ENCODE measurements at regions not wholly inside any gene's neighbourhood (a gene's known extent, or its start where the extent isn't known, plus 50 kb on each side); places are given as distances from the start of the nearest gene placed in this dataset.

DNA sequence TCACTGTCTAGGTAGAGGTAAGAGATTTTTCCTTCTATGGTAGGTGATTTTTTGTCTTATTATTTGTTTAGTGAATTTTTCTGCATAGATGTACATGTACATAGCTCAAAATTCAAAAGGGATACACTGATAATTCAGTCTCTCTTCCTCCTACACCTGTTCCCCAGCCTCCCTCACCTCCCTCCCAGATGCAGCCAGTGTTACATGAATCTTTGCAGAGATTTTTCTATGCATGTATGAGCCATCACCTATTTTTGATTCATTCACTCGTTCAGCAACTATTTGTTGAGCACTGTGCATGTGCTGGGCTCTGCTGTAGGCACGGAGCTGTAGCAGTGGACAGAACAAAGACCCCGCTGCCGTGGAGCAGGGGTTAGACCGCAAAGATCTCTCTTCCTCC is 218.9 kb downstream of the AACS start:
- no peaks in the 10 kb centered on the region for H3K36me3 ChIP-seq (ENCODE audit: insufficient read depth, low read length)
- H4K20me1 ChIP-seq (ENCODE audit: insufficient read depth): no peaks in the 10 kb centered on the region
- no peak overlapping the region for H3K4me3 ChIP-seq (ENCODE audit: low read length)
- H3K9me3 ChIP-seq (ENCODE audit: low read length): no peaks in the 10 kb centered on the region
- no peaks in the 10 kb centered on the region for H3F3A ChIP-seq (ENCODE audit: insufficient read depth, low read length, poor library complexity, severe bottlenecking)
- H3K79me2 ChIP-seq (replicated peaks; ENCODE audit: insufficient read depth, low read length): no peaks in the 10 kb centered on the region
- no peak overlapping the region for H2AFZ ChIP-seq (ENCODE audit: low read depth, low read length)
- TF ChIP-seq EP300 (conservative IDR thresholded peaks at IDR 0.05; ENCODE audit: poor library complexity, severe bottlenecking) (no peak), POLR2AphosphoS5 (IDR thresholded peaks at IDR 0.05) (no peak), EZH2 (IDR thresholded peaks at IDR 0.05; ENCODE audit: borderline replicate concordance, insufficient read depth, low read length, poor library complexity, severe bottlenecking) (no peak), MXI1 (conservative IDR thresholded peaks at IDR 0.05; ENCODE audit: poor library complexity, severe bottlenecking) (no peak), TAF1 (IDR thresholded peaks at IDR 0.05; ENCODE audit: low read depth) (no peak), SMC3 (conservative IDR thresholded peaks at IDR 0.05; ENCODE audit: poor library complexity) (no peak)
- TF ChIP-seq, protein P1, sequence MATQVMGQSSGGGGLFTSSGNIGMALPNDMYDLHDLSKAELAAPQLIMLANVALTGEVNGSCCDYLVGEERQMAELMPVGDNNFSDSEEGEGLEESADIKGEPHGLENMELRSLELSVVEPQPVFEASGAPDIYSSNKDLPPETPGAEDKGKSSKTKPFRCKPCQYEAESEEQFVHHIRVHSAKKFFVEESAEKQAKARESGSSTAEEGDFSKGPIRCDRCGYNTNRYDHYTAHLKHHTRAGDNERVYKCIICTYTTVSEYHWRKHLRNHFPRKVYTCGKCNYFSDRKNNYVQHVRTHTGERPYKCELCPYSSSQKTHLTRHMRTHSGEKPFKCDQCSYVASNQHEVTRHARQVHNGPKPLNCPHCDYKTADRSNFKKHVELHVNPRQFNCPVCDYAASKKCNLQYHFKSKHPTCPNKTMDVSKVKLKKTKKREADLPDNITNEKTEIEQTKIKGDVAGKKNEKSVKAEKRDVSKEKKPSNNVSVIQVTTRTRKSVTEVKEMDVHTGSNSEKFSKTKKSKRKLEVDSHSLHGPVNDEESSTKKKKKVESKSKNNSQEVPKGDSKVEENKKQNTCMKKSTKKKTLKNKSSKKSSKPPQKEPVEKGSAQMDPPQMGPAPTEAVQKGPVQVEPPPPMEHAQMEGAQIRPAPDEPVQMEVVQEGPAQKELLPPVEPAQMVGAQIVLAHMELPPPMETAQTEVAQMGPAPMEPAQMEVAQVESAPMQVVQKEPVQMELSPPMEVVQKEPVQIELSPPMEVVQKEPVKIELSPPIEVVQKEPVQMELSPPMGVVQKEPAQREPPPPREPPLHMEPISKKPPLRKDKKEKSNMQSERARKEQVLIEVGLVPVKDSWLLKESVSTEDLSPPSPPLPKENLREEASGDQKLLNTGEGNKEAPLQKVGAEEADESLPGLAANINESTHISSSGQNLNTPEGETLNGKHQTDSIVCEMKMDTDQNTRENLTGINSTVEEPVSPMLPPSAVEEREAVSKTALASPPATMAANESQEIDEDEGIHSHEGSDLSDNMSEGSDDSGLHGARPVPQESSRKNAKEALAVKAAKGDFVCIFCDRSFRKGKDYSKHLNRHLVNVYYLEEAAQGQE (IDR thresholded peaks at IDR 0.05; ENCODE audit: borderline replicate concordance): no peak
- TF ChIP-seq, protein P2, sequence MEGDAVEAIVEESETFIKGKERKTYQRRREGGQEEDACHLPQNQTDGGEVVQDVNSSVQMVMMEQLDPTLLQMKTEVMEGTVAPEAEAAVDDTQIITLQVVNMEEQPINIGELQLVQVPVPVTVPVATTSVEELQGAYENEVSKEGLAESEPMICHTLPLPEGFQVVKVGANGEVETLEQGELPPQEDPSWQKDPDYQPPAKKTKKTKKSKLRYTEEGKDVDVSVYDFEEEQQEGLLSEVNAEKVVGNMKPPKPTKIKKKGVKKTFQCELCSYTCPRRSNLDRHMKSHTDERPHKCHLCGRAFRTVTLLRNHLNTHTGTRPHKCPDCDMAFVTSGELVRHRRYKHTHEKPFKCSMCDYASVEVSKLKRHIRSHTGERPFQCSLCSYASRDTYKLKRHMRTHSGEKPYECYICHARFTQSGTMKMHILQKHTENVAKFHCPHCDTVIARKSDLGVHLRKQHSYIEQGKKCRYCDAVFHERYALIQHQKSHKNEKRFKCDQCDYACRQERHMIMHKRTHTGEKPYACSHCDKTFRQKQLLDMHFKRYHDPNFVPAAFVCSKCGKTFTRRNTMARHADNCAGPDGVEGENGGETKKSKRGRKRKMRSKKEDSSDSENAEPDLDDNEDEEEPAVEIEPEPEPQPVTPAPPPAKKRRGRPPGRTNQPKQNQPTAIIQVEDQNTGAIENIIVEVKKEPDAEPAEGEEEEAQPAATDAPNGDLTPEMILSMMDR (IDR thresholded peaks at IDR 0.05; ENCODE audit: poor library complexity, severe bottlenecking): no peak
- no peak overlapping the region for H3K9ac ChIP-seq (ENCODE audit: low read length)
- H3K9me2 ChIP-seq (ENCODE audit: insufficient read depth, low read length): no peaks in the 10 kb centered on the region
- H3K27ac ChIP-seq (ENCODE audit: low read length): no peak overlapping the region
- no peaks in the 10 kb centered on the region for H3K27me3 ChIP-seq (ENCODE audit: insufficient read depth, low read depth, low read length)
- no peak overlapping the region for H3K4me2 ChIP-seq (ENCODE audit: low read length)

DNA sequence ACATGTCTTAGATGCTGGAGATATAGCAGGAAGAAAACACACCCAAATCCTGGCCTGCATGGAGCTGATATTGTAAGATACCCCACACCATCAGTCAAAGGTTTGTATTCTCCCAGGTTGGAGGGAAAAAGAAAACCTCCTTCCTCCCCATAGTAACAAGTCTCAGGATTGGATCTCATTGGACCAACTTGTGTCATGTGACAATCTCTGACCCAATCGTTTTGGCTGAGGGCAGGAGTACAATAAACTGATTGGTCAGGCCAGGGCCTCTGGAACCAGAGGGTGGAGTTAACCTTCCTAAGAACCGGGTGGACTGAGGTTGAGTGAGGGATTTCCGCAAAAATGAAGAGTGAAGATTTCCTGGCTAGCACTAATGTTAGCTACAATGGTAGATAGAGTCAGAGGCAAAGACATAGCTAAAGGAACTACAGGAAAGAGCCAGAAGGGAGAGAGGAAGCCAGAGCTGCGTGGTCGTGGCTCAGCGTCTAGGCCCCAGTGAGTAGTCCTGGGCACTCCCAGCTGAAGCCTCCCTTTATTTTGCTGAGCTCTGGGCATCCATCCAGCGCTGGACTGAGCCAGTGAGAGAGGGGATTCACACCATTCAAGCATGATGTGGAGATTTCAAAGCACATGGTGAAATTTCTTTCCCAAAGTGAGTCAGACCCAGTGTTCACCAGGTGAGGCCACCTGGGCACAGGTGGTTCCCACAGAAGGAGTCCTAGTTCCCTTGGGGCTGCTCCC is 219.9 kb downstream of the AACS start:
- TF ChIP-seq MXI1 (conservative IDR thresholded peaks at IDR 0.05; ENCODE audit: poor library complexity, severe bottlenecking): no peak
- no peak for TF ChIP-seq EZH2 (IDR thresholded peaks at IDR 0.05; ENCODE audit: borderline replicate concordance, insufficient read depth, low read length, poor library complexity, severe bottlenecking)
- no peak for TF ChIP-seq POLR2AphosphoS5 (IDR thresholded peaks at IDR 0.05)
- no peak for TF ChIP-seq RAD21 (conservative IDR thresholded peaks at IDR 0.05)
- TF ChIP-seq, protein P2 (IDR thresholded peaks at IDR 0.05; ENCODE audit: poor library complexity, severe bottlenecking): no peak
- no peak for TF ChIP-seq TAF1 (IDR thresholded peaks at IDR 0.05; ENCODE audit: low read depth)
- TF ChIP-seq, protein P1 (IDR thresholded peaks at IDR 0.05; ENCODE audit: borderline replicate concordance): no peak
- no peak for TF ChIP-seq SMC3 (conservative IDR thresholded peaks at IDR 0.05; ENCODE audit: poor library complexity)
- TF ChIP-seq EP300 (conservative IDR thresholded peaks at IDR 0.05; ENCODE audit: poor library complexity, severe bottlenecking): no peak
- no peak overlapping the region for H3K27ac ChIP-seq (ENCODE audit: low read length)

More for the DNA sequence above, 219.9 kb downstream of the AACS start:
- H3K9me3 ChIP-seq (ENCODE audit: low read length): no peaks in the 10 kb centered on the region
- H3K79me2 ChIP-seq (replicated peaks; ENCODE audit: insufficient read depth, low read length): no peaks in the 10 kb centered on the region
- H3K27me3 ChIP-seq (ENCODE audit: insufficient read depth, low read depth, low read length): no peaks in the 10 kb centered on the region
- H3K4me3 ChIP-seq (ENCODE audit: low read length): no peak overlapping the region
- no peaks in the 10 kb centered on the region for H4K20me1 ChIP-seq (ENCODE audit: insufficient read depth)
- H3K9ac ChIP-seq (ENCODE audit: low read length): no peak overlapping the region
- no peak overlapping the region for H2AFZ ChIP-seq (ENCODE audit: low read depth, low read length)
- H3K9me2 ChIP-seq (ENCODE audit: insufficient read depth, low read length): no peaks in the 10 kb centered on the region
- H3K4me2 ChIP-seq (ENCODE audit: low read length): no peak overlapping the region
- H3F3A ChIP-seq (ENCODE audit: insufficient read depth, low read length, poor library complexity, severe bottlenecking): no peaks in the 10 kb centered on the region
- no peaks in the 10 kb centered on the region for H3K36me3 ChIP-seq (ENCODE audit: insufficient read depth, low read length)
